NCI-H82 (cell line): ENCODE measurements at regions not wholly inside any gene's neighbourhood (a gene's known extent, or its start where the extent isn't known, plus 50 kb on each side); places are given as distances from the start of the nearest gene placed in this dataset.
"Not testable (repeated sequence)": the region's sequence is repeated elsewhere in the genome, so short reads cannot be mapped to it uniquely, and the experiment has no call there.

Experiments
- DNase-seq: peaks from one replicate; lab custom pipeline; 2025; lab: John Stamatoyannopoulos, UW

GRCh38 chr5:130333089-130333488 is 428.8 kb downstream of the CHSY3 start:
- no peak for DNase-seq

GRCh38 chr5:130331332-130331731 is 427.1 kb downstream of the CHSY3 start:
- DNase-seq, result no peak

GRCh38 chr5:130324953-130325671 is 420.8 kb downstream of the CHSY3 start:
- no peak for DNase-seq

- DNase-seq, result no peak
These were observed 419.7 kb downstream of the CHSY3 start for GRCh38 chr5:130323804-130324454.

- DNase-seq, result no peak
These were observed 417.7 kb downstream of the CHSY3 start for GRCh38 chr5:130321931-130322330.

GRCh38 chr5:130316971-130317680 is 412.9 kb downstream of the CHSY3 start:
- no peak for DNase-seq

GRCh38 chr5:130295235-130295634 is 391.0 kb downstream of the CHSY3 start:
- DNase-seq, result no peak

GRCh38 chr5:130294798-130295197 is 390.5 kb downstream of the CHSY3 start:
- DNase-seq, result not testable (repeated sequence)

GRCh38 chr5:130290219-130290618 is 386.0 kb downstream of the CHSY3 start:
- no peak for DNase-seq

GRCh38 chr5:130289132-130290088 is 385.1 kb downstream of the CHSY3 start:
- DNase-seq, result no peak

- no peak for DNase-seq
These were observed 383.2 kb downstream of the CHSY3 start for GRCh38 chr5:130287438-130287837.

- no peak for DNase-seq
These were observed 382.7 kb downstream of the CHSY3 start for GRCh38 chr5:130286971-130287370.

GRCh38 chr5:130282049-130282448 is 377.8 kb downstream of the CHSY3 start:
- no peak for DNase-seq

GRCh38 chr5:130280528-130281217 is 376.4 kb downstream of the CHSY3 start:
- DNase-seq, result no peak

- DNase-seq, result no peak
These were observed 375.1 kb downstream of the CHSY3 start for GRCh38 chr5:130279386-130279785.

GRCh38 chr5:130278136-130278535 is 373.9 kb downstream of the CHSY3 start:
- no peak for DNase-seq

GRCh38 chr5:130277522-130277921 is 373.3 kb downstream of the CHSY3 start:
- no peak for DNase-seq

GRCh38 chr5:130277002-130277401 is 372.7 kb downstream of the CHSY3 start:
- DNase-seq, result no peak

GRCh38 chr5:130272837-130273236 is 368.6 kb downstream of the CHSY3 start:
- DNase-seq, result no peak

GRCh38 chr5:130270786-130271185 is 366.5 kb downstream of the CHSY3 start:
- DNase-seq, result no peak

GRCh38 chr5:130268489-130268888 is 364.2 kb downstream of the CHSY3 start:
- DNase-seq, result no peak
